H1 (cell line): ENCODE measurements at regions not wholly inside any gene's neighbourhood (a gene's known extent, or its start where the extent isn't known, plus 50 kb on each side); places are given as distances from the start of the nearest gene placed in this dataset.

ENCODE experiments used
- CTCF ChIA-PET: fragments of 300-600 bp; sonication (Branson Sonifier 250); formaldehyde crosslinking; loops from one replicate; lab custom pipeline; 2021; ENCODE audit not compliant: partially characterized antibody; lab: Charles Lee
- POLR2A ChIA-PET: fragments of 300-600 bp; sonication (Branson Sonifier 250); formaldehyde crosslinking; loops from one replicate; lab custom pipeline; 2021; ENCODE audit warnings: inconsistent platforms; ENCODE audit not compliant: partially characterized antibody; lab: Charles Lee
- DNase-seq, 2 experiments: peaks; one replicate each; pipeline versions ENCODE4 v3.0.0 to v3.0.0-alpha.2; 2010 to 2022; ENCODE audit warnings: low spot score in 2 of 2, low read depth in 1 of 2, mixed read lengths in 1 of 2
- FAIRE-seq: peaks from 2 replicates; lab custom pipeline; 2011; peaks lifted over from hg19 to GRCh38; lab: Jason Lieb, UNC
- H2AFZ ChIP-seq: 2 replicates; pipeline ENCODE4 v1.8.1; 2012; ENCODE audit warnings: low read length, inconsistent platforms
- H2AK5ac ChIP-seq: 2 replicates; pipeline ENCODE4 v1.6.1; 2013; ENCODE audit warnings: low read depth, low read length
- H2BK120ac ChIP-seq: replicated peaks from 2 replicates; pipeline ENCODE3; 2013; ENCODE audit warnings: low read depth, low read length, inconsistent platforms
- H2BK12ac ChIP-seq: 2 replicates; pipeline ENCODE4 v1.6.1; 2013; ENCODE audit warnings: low read depth, low read length
- H2BK15ac ChIP-seq: 2 replicates; pipeline ENCODE4 v1.6.1; 2013; ENCODE audit warnings: low read length
- H2BK20ac ChIP-seq: 2 replicates; pipeline ENCODE4 v1.6.1; 2013; ENCODE audit warnings: low read length
- H2BK5ac ChIP-seq: 2 replicates; pipeline ENCODE4 v1.6.1; 2013; ENCODE audit warnings: low read depth, low read length
- H3K14ac ChIP-seq: 2 replicates; pipeline ENCODE4 v1.6.1; 2013; ENCODE audit warnings: inconsistent platforms; ENCODE audit not compliant: insufficient read length
- H3K18ac ChIP-seq: 2 replicates; pipeline ENCODE4 v1.6.1; 2013; ENCODE audit warnings: low read length; ENCODE audit errors: extremely low read depth
- H3K23ac ChIP-seq: 2 replicates; pipeline ENCODE4 v1.6.1; 2013; ENCODE audit warnings: inconsistent platforms; ENCODE audit not compliant: insufficient read length
- H3K23me2 ChIP-seq: 2 replicates; pipeline ENCODE4 v1.6.1; 2013; ENCODE audit warnings: low read depth, low read length
- H3K27ac ChIP-seq: 2 replicates; pipeline ENCODE4 v1.6.1; 2011; ENCODE audit warnings: low read depth, low read length, inconsistent platforms
- H3K27me3 ChIP-seq, 4 experiments: replicated peaks in 1 of 4; 1 replicate in 1 of 4; 2 replicates in 3 of 4; pipeline versions ENCODE4 v1.6.1 to v1.8.1; 2011 to 2013; ENCODE audit warnings: low read length in 3 of 4, mild to moderate bottlenecking in 3 of 4, inconsistent platforms in 2 of 4, mixed read lengths in 2 of 4, moderate library complexity in 1 of 4; ENCODE audit not compliant: control insufficient read depth in 3 of 4, insufficient read depth in 3 of 4; ENCODE audit errors: extremely low read depth in 1 of 4
- H3K36me3 ChIP-seq, 4 experiments: 2 replicates each; pipeline versions ENCODE4 v1.6.1 to v1.8.1; 2011 to 2013; ENCODE audit warnings: mild to moderate bottlenecking in 4 of 4, low read length in 3 of 4, moderate library complexity in 2 of 4, control low read depth in 1 of 4, inconsistent platforms in 1 of 4; ENCODE audit not compliant: insufficient read depth in 4 of 4, control insufficient read depth in 2 of 4
- H3K4ac ChIP-seq: replicated peaks from 2 replicates; pipeline ENCODE3; 2013; ENCODE audit warnings: low read length, low read depth, mixed read lengths, inconsistent platforms; ENCODE audit not compliant: insufficient read length
- H3K4me1 ChIP-seq, 4 experiments: replicated peaks in 1 of 4; 1 replicate in 1 of 4; 2 replicates in 3 of 4; pipeline versions ENCODE4 v1.6.1 to v1.8.1; 2011 to 2013; ENCODE audit warnings: low read length in 3 of 4, inconsistent platforms in 2 of 4, mixed read lengths in 1 of 4; ENCODE audit not compliant: insufficient read depth in 4 of 4, control insufficient read depth in 3 of 4
- H3K4me2 ChIP-seq, 2 experiments: 2 replicates each; pipeline versions ENCODE4 v1.6.1 to v1.8.1; 2011 to 2013; ENCODE audit warnings: low read depth in 2 of 2, low read length in 2 of 2, control low read depth in 1 of 2, inconsistent platforms in 1 of 2, mild to moderate bottlenecking in 1 of 2; ENCODE audit not compliant: insufficient read depth in 1 of 2
- H3K4me3 ChIP-seq, 4 experiments: fragments of 200-600, 300-600 bp in 1 of 4; sonication (generic), shearing (Covaris generic), sonication (Bioruptor Twin) in 1 of 4; 2 replicates each; pipeline versions ENCODE4 v1.5.1 to v1.8.1; 2011 to 2016; ENCODE audit warnings: low read length in 4 of 4, low read depth in 3 of 4, control low read depth in 2 of 4, inconsistent platforms in 2 of 4, mild to moderate bottlenecking in 2 of 4, mixed read lengths in 1 of 4, moderate library complexity in 1 of 4; ENCODE audit not compliant: insufficient read depth in 2 of 4; ENCODE audit errors: extremely low read depth in 1 of 4
- H3K56ac ChIP-seq: replicated peaks from 2 replicates; pipeline ENCODE3; 2013; ENCODE audit warnings: low read depth, mild to moderate bottlenecking, mixed read lengths, low read length, inconsistent platforms; ENCODE audit not compliant: insufficient read length
- H3K79me1 ChIP-seq: 2 replicates; pipeline ENCODE4 v1.6.1; 2013; ENCODE audit warnings: low read depth, low read length, control low read depth
- H3K79me2 ChIP-seq, 2 experiments: 2 replicates each; pipeline versions ENCODE4 v1.6.1 to v1.8.1; 2012 to 2013; ENCODE audit warnings: low read length in 2 of 2, mild to moderate bottlenecking in 2 of 2, inconsistent platforms in 1 of 2; ENCODE audit not compliant: insufficient read depth in 2 of 2, control insufficient read depth in 1 of 2
- H3K9ac ChIP-seq, 4 experiments: replicated peaks in 1 of 4; 1 replicate in 1 of 4; 2 replicates in 3 of 4; pipeline versions ENCODE4 v1.6.1 to v1.8.1; 2011 to 2013; ENCODE audit warnings: low read depth in 3 of 4, low read length in 3 of 4, control low read depth in 2 of 4, mild to moderate bottlenecking in 2 of 4, moderate library complexity in 2 of 4, inconsistent platforms in 1 of 4; ENCODE audit errors: extremely low read depth in 1 of 4
- H3K9me3 ChIP-seq, 2 experiments: 2 replicates each; pipeline versions ENCODE4 v1.6.1 to v1.8.1; 2012 to 2013; ENCODE audit warnings: mild to moderate bottlenecking in 2 of 2, moderate library complexity in 2 of 2, control low read depth in 1 of 2, inconsistent platforms in 1 of 2, low read depth in 1 of 2, low read length in 1 of 2, mixed read lengths in 1 of 2; ENCODE audit not compliant: insufficient read depth in 2 of 2
- H4K20me1 ChIP-seq, 2 experiments: replicated peaks in 1 of 2; 2 replicates each; pipeline versions ENCODE3 to v1.8.1; 2011 to 2013; ENCODE audit warnings: inconsistent platforms in 2 of 2, low read length in 2 of 2, mild to moderate bottlenecking in 1 of 2; ENCODE audit not compliant: insufficient read depth in 2 of 2, control insufficient read depth in 1 of 2
- H4K5ac ChIP-seq: 2 replicates; pipeline ENCODE4 v1.6.1; 2013; ENCODE audit warnings: low read length, low read depth, mixed read lengths, inconsistent platforms; ENCODE audit not compliant: insufficient read length
- H4K8ac ChIP-seq: 2 replicates; pipeline ENCODE4 v1.8.0; 2013; ENCODE audit warnings: mild to moderate bottlenecking, moderate library complexity, low read length, inconsistent platforms; ENCODE audit not compliant: insufficient read depth; ENCODE audit errors: extremely low read depth
- H4K91ac ChIP-seq: replicated peaks from 2 replicates; pipeline ENCODE3; 2013; ENCODE audit warnings: low read length, mixed read lengths, inconsistent platforms; ENCODE audit not compliant: insufficient read length
- BRCA1 ChIP-seq: IDR thresholded peaks from 2 replicates; pipeline ENCODE4 v1.6.1; 2012; ENCODE audit warnings: low read depth, low read length, improper control_type of control experiment
- CBX8 ChIP-seq: fragments of 300-800, 300-1000 bp; sonication (generic); IDR thresholded peaks from 2 replicates; pipeline ENCODE4 v1.7.1; 2016; ENCODE audit warnings: low read depth, low read length, borderline replicate concordance
- CHD2 ChIP-seq: IDR thresholded peaks from 2 replicates; pipeline ENCODE4 v1.6.1; 2012; ENCODE audit warnings: low read length, improper control_type of control experiment
- CREB1 ChIP-seq: IDR thresholded peaks from 2 replicates; pipeline ENCODE4 v1.6.1; 2012; ENCODE audit warnings: inconsistent platforms
- EGR1 ChIP-seq: IDR thresholded peaks from 2 replicates; pipeline ENCODE4 v1.6.1; 2011; ENCODE audit warnings: low read depth, low read length, borderline replicate concordance
- FOSL1 ChIP-seq: IDR thresholded peaks from 2 replicates; pipeline ENCODE4 v1.6.1; 2011; ENCODE audit warnings: mild to moderate bottlenecking, low read depth, low read length, moderate library complexity; ENCODE audit not compliant: insufficient read depth
- KDM4A ChIP-seq: IDR thresholded peaks from one replicate; pipeline ENCODE4 v1.7.1; 2012; ENCODE audit warnings: low read depth, mild to moderate bottlenecking, moderate library complexity, low read length, inconsistent platforms; ENCODE audit not compliant: severe bottlenecking
- MAFK ChIP-seq: IDR thresholded peaks from 2 replicates; pipeline ENCODE4 v1.6.1; 2012; ENCODE audit warnings: low read depth, mild to moderate bottlenecking, improper control_type of control experiment, low read length
- POU5F1 ChIP-seq: IDR thresholded peaks from 2 replicates; pipeline ENCODE4 v1.6.1; 2011; ENCODE audit warnings: low read depth, mild to moderate bottlenecking, low read length, moderate library complexity
- SP1 ChIP-seq: IDR thresholded peaks from 2 replicates; pipeline ENCODE4 v1.6.1; 2011; ENCODE audit warnings: low read depth, low read length
- SP4 ChIP-seq: IDR thresholded peaks from 2 replicates; pipeline ENCODE4 v1.6.1; 2012; ENCODE audit warnings: low read length, inconsistent platforms
- SRF ChIP-seq: IDR thresholded peaks from 2 replicates; pipeline ENCODE4 v1.6.1; 2011; ENCODE audit warnings: mild to moderate bottlenecking, low read depth, low read length, moderate library complexity
- SUZ12 ChIP-seq: fragments of 200-600 bp; sonication (generic); IDR thresholded peaks from 2 replicates; pipeline ENCODE4 v1.6.1; 2012; ENCODE audit warnings: mild to moderate bottlenecking, inconsistent platforms, low read length, moderate library complexity, mixed read lengths
- TAF7 ChIP-seq: optimal IDR thresholded peaks from 2 replicates; pipeline ENCODE3; 2011; ENCODE audit warnings: low read depth, mild to moderate bottlenecking, inconsistent platforms, low read length, moderate library complexity, borderline replicate concordance
- YY1 ChIP-seq: IDR thresholded peaks from 2 replicates; pipeline ENCODE4 v1.6.1; 2011; ENCODE audit warnings: low read depth, mild to moderate bottlenecking, low read length
- ZNF274 ChIP-seq: IDR thresholded peaks from 2 replicates; pipeline ENCODE4 v1.7.0; 2012; ENCODE audit warnings: low read length, borderline replicate concordance; ENCODE audit errors: extremely low read depth
- WGBS, 2 experiments: shearing (Covaris generic) in 1 of 2; methylation state at CpG; one replicate each; pipeline versions ENCODE4 v1.1.6 to v1.1.7; 2013 to 2015; ENCODE audit warnings: low lambda C conversion rate in 2 of 2, mixed read lengths in 2 of 2, inconsistent platforms in 1 of 2, low coverage in 1 of 2, missing lambda C conversion rate in 1 of 2; ENCODE audit not compliant: insufficient replicate concordance in 2 of 2, insufficient coverage in 1 of 2, insufficient read length in 1 of 2; ENCODE audit errors: extremely low coverage in 1 of 2, missing lambda C conversion rate in 1 of 2; 5-methylcytosine and 5-hydroxymethylcytosine counted together

DNA sequence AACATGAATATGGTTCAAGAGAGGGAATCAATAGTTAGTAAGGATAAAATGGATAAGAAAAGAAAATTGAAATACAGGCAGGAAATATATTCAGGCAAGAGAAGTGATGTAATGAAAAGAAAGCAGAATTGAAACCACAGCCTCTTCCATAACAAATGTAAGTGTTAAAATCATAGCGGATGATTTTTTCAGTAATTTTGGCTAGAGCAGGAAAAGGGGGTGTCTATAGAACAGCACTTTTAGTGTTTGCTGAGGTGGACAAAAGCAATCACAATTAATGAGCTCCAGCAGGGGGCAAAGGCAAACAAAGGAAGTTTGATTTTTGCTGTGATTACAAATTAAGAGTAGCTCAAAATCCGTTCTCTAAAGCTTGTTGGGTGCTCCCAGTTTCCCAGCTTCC lies 79.0 kb downstream of the TRIL start:
- H3K4me2 ChIP-seq, result no peak overlapping the region
- H4K20me1 ChIP-seq, result no peaks in the 10 kb centered on the region
- H2BK120ac ChIP-seq, result no peak overlapping the region
- H2BK5ac ChIP-seq, result no peak overlapping the region
- H3K27me3 ChIP-seq, result no peaks in the 10 kb centered on the region
- H3K18ac ChIP-seq, result no peak overlapping the region
- no peak overlapping the region for H4K91ac ChIP-seq
- no peak overlapping the region for H3K23ac ChIP-seq
- H4K8ac ChIP-seq, result no peak overlapping the region
- H3K14ac ChIP-seq, result no peak overlapping the region
- no peak overlapping the region for H3K56ac ChIP-seq
- no peak overlapping the region for H2AFZ ChIP-seq
- TF ChIP-seq SP1 (no peak), SUZ12 (no peak), YY1 (no peak), TAF7 (no peak), CHD2 (no peak), FOSL1 (no peak), MAFK (no peak), EGR1 (no peak), CBX8 (no peak), CREB1 (no peak), POU5F1 (no peak), SP4 (no peak), ZNF274 (no peak), KDM4A (no peak), SRF (no peak), BRCA1 (no peak)
- TF ChIP-seq, all 59 proteins: peak for 0
- ChIA-PET CTCF (no interaction called here), POLR2A (no interaction called here)
- H3K4me3 ChIP-seq, result no peak overlapping the region
- 63% methylated on average over 2 of the region's 2 CpGs; no CpG with 5 or more reads in 1 of the 2 experiments for WGBS, 2 experiments
- no peak overlapping the region for H3K9ac ChIP-seq
- H2AK5ac ChIP-seq, result no peak overlapping the region
- H2BK15ac ChIP-seq, result no peak overlapping the region
- no peaks in the 10 kb centered on the region for H3K23me2 ChIP-seq
- H3K9me3 ChIP-seq, result no peaks in the 10 kb centered on the region
- FAIRE-seq, result no peak
- DNase-seq, result no peak
- H3K79me1 ChIP-seq, result no peaks in the 10 kb centered on the region
- H3K79me2 ChIP-seq, result no peaks in the 10 kb centered on the region
- no peak overlapping the region for H2BK12ac ChIP-seq
- H4K5ac ChIP-seq, result no peak overlapping the region
- H3K4me1 ChIP-seq, result peaks cover 0 to 4% (median 0%) of the 10 kb centered on the region in 4 experiments; a peak in 1 of 7 replicates
- no peaks in the 10 kb centered on the region for H3K36me3 ChIP-seq
- H3K4ac ChIP-seq, result no peak overlapping the region
- no peak overlapping the region for H3K27ac ChIP-seq
- no peak overlapping the region for H2BK20ac ChIP-seq
